A549 (cell line): ENCODE measurements at regions not wholly inside any gene's neighbourhood (a gene's known extent, or its start where the extent isn't known, plus 50 kb on each side); places are given as distances from the start of the nearest gene placed in this dataset.

ENCODE experiments used
- ATAC-seq, 2 experiments: fragments of 200-7000 bp in 1 of 2; fragments of >200 bp in 1 of 2; cut with Nextera tagmentation in 1 of 2; cut with Tn5 transposase in 1 of 2; 3 replicates each; pipeline versions ENCODE4 v1.8.0 to v1.9.1; 2018 to 2020; ENCODE audit warnings: mild to moderate bottlenecking in 1 of 2, moderate library complexity in 1 of 2
- CTCF ChIA-PET: fragments of 300-600 bp; sonication (Branson Sonifier 250); formaldehyde crosslinking; extraction: SDS; loops from one replicate; lab custom pipeline; 2021; ENCODE audit warnings: antibody characterized with exemption, inconsistent platforms; lab: Yijun Ruan, JAX
- POLR2A ChIA-PET: fragments of 350-600 bp; formaldehyde crosslinking; extraction: SDS; loops from one replicate; lab custom pipeline; 2021; ENCODE audit warnings: antibody characterized with exemption, inconsistent platforms; lab: Yijun Ruan, JAX
- DNase-seq, 2 experiments: peaks; one replicate each; pipeline versions ENCODE4 v3.0.0 to v3.0.0-alpha.2; 2011 to 2016; ENCODE audit warnings: low read depth in 1 of 2, low spot score in 1 of 2
- FAIRE-seq: peaks from 2 replicates; lab custom pipeline; 2011; peaks lifted over from hg19 to GRCh38; lab: Jason Lieb, UNC
- H3K27ac ChIP-seq, 2 experiments: fragments of >200 bp; sonication (Bioruptor Twin); formaldehyde crosslinking; 3 replicates each; pipeline ENCODE4 v1.5.1; 2016 to 2017
- H3K4me1 ChIP-seq: fragments of >200 bp; sonication (Bioruptor Twin); formaldehyde crosslinking; 3 replicates; pipeline ENCODE4 v1.6.1; 2016
- H3K4me2 ChIP-seq: fragments of >200 bp; sonication (Bioruptor Twin); formaldehyde crosslinking; 3 replicates; pipeline ENCODE4 v1.6.1; 2016
- H3K4me3 ChIP-seq: fragments of >200 bp; sonication (Bioruptor Twin); formaldehyde crosslinking; 3 replicates; pipeline ENCODE4 v1.5.1; 2016
- H3K9me3 ChIP-seq: fragments of >200 bp; sonication (Bioruptor Twin); formaldehyde crosslinking; 3 replicates; pipeline ENCODE4 v1.6.1; 2016
- ATOH8 ChIP-seq: fragments of 250-450 bp; sonication (Bioruptor Pico); IDR thresholded peaks from 2 replicates; pipeline ENCODE4 v1.5.0; 2020; ENCODE audit warnings: low read depth, mild to moderate bottlenecking, moderate library complexity
- CBX8 ChIP-seq: fragments of 200-600 bp; sonication (generic); IDR thresholded peaks from 2 replicates; pipeline ENCODE4 v1.6.1; 2016
- CEBPB ChIP-seq, 2 experiments: fragments of >200 bp in 1 of 2; sonication (Bioruptor Twin) in 1 of 2; formaldehyde crosslinking in 1 of 2; IDR thresholded peaks; 2 replicates each; pipeline ENCODE4 v1.6.1; 2012 to 2016
- CTCF ChIP-seq: fragments of >200 bp; sonication (Bioruptor Twin); formaldehyde crosslinking; IDR thresholded peaks from 3 replicates; pipeline ENCODE4 v1.5.1; 2016
- E2F6 ChIP-seq: IDR thresholded peaks from 2 replicates; pipeline ENCODE4 v1.6.1; 2012; ENCODE audit warnings: low read depth, borderline replicate concordance
- EHF ChIP-seq: fragments of 250-450 bp; sonication (Bioruptor Pico); IDR thresholded peaks from 2 replicates; pipeline ENCODE4 v1.5.0; 2020; ENCODE audit warnings: mild to moderate bottlenecking
- ELK1 ChIP-seq: fragments of 150-350 bp; IDR thresholded peaks from 2 replicates; pipeline ENCODE4 v1.6.1; 2014; ENCODE audit warnings: low read depth, mild to moderate bottlenecking, low read length
- EP300 ChIP-seq, 2 experiments: fragments of >200 bp; sonication (Bioruptor Twin); formaldehyde crosslinking; IDR thresholded peaks; 2 replicates in 1 of 2; 3 replicates in 1 of 2; pipeline ENCODE4 v1.6.1; 2016 to 2017
- FOSB ChIP-seq: fragments of 250-450 bp; sonication (Bioruptor Pico); IDR thresholded peaks from 2 replicates; pipeline ENCODE4 v1.5.0; 2020; ENCODE audit warnings: mild to moderate bottlenecking, moderate library complexity
- FOXS1 ChIP-seq: fragments of 250-450 bp; sonication (Bioruptor Pico); IDR thresholded peaks from 2 replicates; pipeline ENCODE4 v1.5.0; 2020; ENCODE audit warnings: mild to moderate bottlenecking, moderate library complexity
- HDAC2 ChIP-seq: fragments of 200-600 bp; sonication (generic); IDR thresholded peaks from 2 replicates; pipeline ENCODE4 v1.6.1; 2016
- HES2 ChIP-seq: fragments of >200 bp; sonication (Bioruptor Twin); formaldehyde crosslinking; IDR thresholded peaks from 2 replicates; pipeline ENCODE4 v1.6.1; 2016
- HOXA7 ChIP-seq: fragments of 250-450 bp; sonication (Bioruptor Pico); IDR thresholded peaks from 2 replicates; pipeline ENCODE4 v1.5.0; 2020; ENCODE audit warnings: mild to moderate bottlenecking, moderate library complexity
- JUN ChIP-seq, 2 experiments: fragments of >200 bp; sonication (Bioruptor Twin); formaldehyde crosslinking; IDR thresholded peaks; 2 replicates in 1 of 2; 3 replicates in 1 of 2; pipeline ENCODE4 v1.6.1; 2016 to 2017
- KDM5A ChIP-seq: fragments of 200-600 bp; sonication (generic); IDR thresholded peaks from 2 replicates; pipeline ENCODE4 v1.6.1; 2016; ENCODE audit warnings: antibody characterized with exemption, mild to moderate bottlenecking
- MAFK ChIP-seq: fragments of 450-650 bp; IDR thresholded peaks from 2 replicates; pipeline ENCODE4 v1.6.1; 2014; ENCODE audit not compliant: partially characterized antibody
- MAX ChIP-seq: IDR thresholded peaks from 2 replicates; pipeline ENCODE4 v1.6.1; 2012
- MYC ChIP-seq: IDR thresholded peaks from 2 replicates; pipeline ENCODE4 v1.6.1; 2012; ENCODE audit warnings: mild to moderate bottlenecking, inconsistent platforms, low read length, improper control_type of control experiment, borderline replicate concordance
- NFE2L2 ChIP-seq: fragments of 150-350 bp; conservative IDR thresholded peaks from 2 replicates; pipeline ENCODE4 v1.6.1; 2014; ENCODE audit warnings: low read length
- NPAS2 ChIP-seq: fragments of 250-450 bp; sonication (Bioruptor Pico); IDR thresholded peaks from 2 replicates; pipeline ENCODE4 v1.8.0; 2022; ENCODE audit warnings: mild to moderate bottlenecking, moderate library complexity, borderline replicate concordance
- RAD21 ChIP-seq, 2 experiments: fragments of >200 bp in 1 of 2; sonication (Bioruptor Twin) in 1 of 2; formaldehyde crosslinking in 1 of 2; IDR thresholded peaks in 1 of 2; conservative IDR thresholded peaks in 1 of 2; 2 replicates in 1 of 2; 3 replicates in 1 of 2; pipeline ENCODE4 v1.6.1; 2012 to 2018; ENCODE audit warnings: inconsistent platforms in 1 of 2
- RARB ChIP-seq: fragments of 250-450 bp; sonication (Bioruptor Pico); IDR thresholded peaks from 2 replicates; pipeline ENCODE4 v1.8.0; 2021; ENCODE audit warnings: mild to moderate bottlenecking, moderate library complexity
- RNF2 ChIP-seq: fragments of 200-600 bp; sonication (generic); IDR thresholded peaks from 2 replicates; pipeline ENCODE4 v1.6.1; 2016; ENCODE audit warnings: low read depth, mild to moderate bottlenecking, antibody characterized with exemption, moderate library complexity, borderline replicate concordance
- TFCP2L1 ChIP-seq: fragments of 250-450 bp; sonication (Bioruptor Pico); IDR thresholded peaks from 2 replicates; pipeline ENCODE4 v1.5.0; 2021; ENCODE audit warnings: mild to moderate bottlenecking
- ZC3H11A ChIP-seq: fragments of 450-650 bp; IDR thresholded peaks from 2 replicates; pipeline ENCODE4 v1.6.1; 2014; ENCODE audit warnings: antibody characterized with exemption, mild to moderate bottlenecking
- ZFP36 ChIP-seq: fragments of 450-650 bp; IDR thresholded peaks from 2 replicates; pipeline ENCODE4 v1.6.1; 2014; ENCODE audit warnings: borderline replicate concordance; ENCODE audit not compliant: partially characterized antibody
- ZNF302 ChIP-seq: fragments of 250-450 bp; sonication (Bioruptor Pico); IDR thresholded peaks from 2 replicates; pipeline ENCODE4 v1.9.0; 2021; ENCODE audit warnings: inconsistent platforms, mild to moderate bottlenecking, moderate library complexity
- WGBS: methylation state at CpG from one replicate; pipeline ENCODE4 v1.1.6; 2017; ENCODE audit errors: missing lambda C conversion rate; 5-methylcytosine and 5-hydroxymethylcytosine counted together

- H3K4me1 ChIP-seq, result no peaks in the 10 kb centered on the region
- POLR2A ChIA-PET, result no interaction called here
- FAIRE-seq (no peak), DNase-seq (no peak), ATAC-seq (no peak)
- no peaks in the 10 kb centered on the region for H3K9me3 ChIP-seq
- peak overlapping the region; percentile 19; the same call in 1 of the 3 replicates for H3K4me3 ChIP-seq
- H3K27ac ChIP-seq, result no peak overlapping the region
- CTCF ChIA-PET, result no interaction called here
- H3K4me2 ChIP-seq, result peak overlapping the region; percentile 57
- no peak for TF ChIP-seq HES2
- TF ChIP-seq RAD21 (conservative IDR thresholded peaks at IDR 0.05 in 1 of 2, IDR thresholded peaks at IDR 0.05 in 1 of 2), result no peak
- TF ChIP-seq CBX8, result no peak
- no peak for TF ChIP-seq ZFP36
- no peak for TF ChIP-seq EP300 (IDR thresholded peaks at IDR 0.05)
- TF ChIP-seq FOSB (CRISPR knock-in tag), result no peak
- no peak for TF ChIP-seq HOXA7 (CRISPR knock-in tag)
- TF ChIP-seq ZC3H11A, result no peak
- no peak for TF ChIP-seq NPAS2 (CRISPR knock-in tag)
- no peak for TF ChIP-seq ELK1
- TF ChIP-seq CEBPB (IDR thresholded peaks at IDR 0.05), result no peak
- no peak for TF ChIP-seq KDM5A
- no peak for TF ChIP-seq E2F6
- no peak for TF ChIP-seq RARB
- TF ChIP-seq JUN (IDR thresholded peaks at IDR 0.05), result no peak
- WGBS, result 7% methylated on average over 5 of the region's 5 CpGs
These were observed 779.4 kb upstream of the SLITRK1 start for GRCh38 chr13:84661718-84662117.

- CTCF ChIA-PET, result no interaction called here
- FAIRE-seq (no peak), DNase-seq (no peak), ATAC-seq (no peak)
- POLR2A ChIA-PET, result no interaction called here
- H3K4me2 ChIP-seq, result no peak overlapping the region
- H3K4me3 ChIP-seq, result no peak overlapping the region
- TF ChIP-seq HDAC2, result no peak
- TF ChIP-seq ATOH8, result no peak
- TF ChIP-seq NFE2L2, result peak; percentile 53
- TF ChIP-seq FOXS1, result no peak
- TF ChIP-seq TFCP2L1, result no peak
- no peak for TF ChIP-seq FOSB (CRISPR knock-in tag)
- TF ChIP-seq KDM5A, result no peak
- TF ChIP-seq MYC, result no peak
- TF ChIP-seq ELK1, result no peak
- TF ChIP-seq EHF (CRISPR knock-in tag), result no peak
- TF ChIP-seq MAFK, result peak; percentile 29
- no peak for TF ChIP-seq E2F6
- no peak for TF ChIP-seq MAX
- TF ChIP-seq RNF2, result no peak
- no peak for TF ChIP-seq CTCF
- no peak for TF ChIP-seq ZNF302 (CRISPR knock-in tag)
- H3K9me3 ChIP-seq, result no peaks in the 10 kb centered on the region
- H3K4me1 ChIP-seq, result no peaks in the 10 kb centered on the region
- no peak overlapping the region for H3K27ac ChIP-seq
These were observed 777.0 kb upstream of the SLITRK1 start for GRCh38 chr13:84659359-84659661.
